ENCODE measurements at regions not wholly inside any gene's neighbourhood (a gene's known extent, or its start where the extent isn't known, plus 50 kb on each side); places are given as distances from the start of the nearest gene placed in this dataset.

- TF ChIP-seq EZH2 (IDR thresholded peaks at IDR 0.05; ENCODE audit: insufficient read depth, low read length) (no peak), CTCF (IDR thresholded peaks at IDR 0.05; ENCODE audit: insufficient read depth, low read depth, low read length) (no peak)
Observed at GRCh38 chr6:18039481-18039880, 52.0 kb upstream of the KIF13A start.

All from astrocyte (in vitro differentiated cells and primary cell).